MV-4-11 (cell line): ENCODE measurements at regions not wholly inside any gene's neighbourhood (a gene's known extent, or its start where the extent isn't known, plus 50 kb on each side); places are given as distances from the start of the nearest gene placed in this dataset.

Source experiments
- DNase-seq: peaks from one replicate; lab custom pipeline; 2025; lab: John Stamatoyannopoulos, UW

- no peak for DNase-seq
Measured at GRCh38 chr16:85458968-85459367, 154.2 kb upstream of the GSE1 start.

- no peak for DNase-seq
Measured at GRCh38 chr16:85459529-85460251, 153.4 kb upstream of the GSE1 start.

- DNase-seq, result no peak
Measured at GRCh38 chr16:85460252-85461021, 152.7 kb upstream of the GSE1 start.

- peak; percentile 59 for DNase-seq
Measured at GRCh38 chr16:85461022-85461813, 151.9 kb upstream of the GSE1 start.

GRCh38 chr16:85461814-85462713 lies 151.1 kb upstream of the GSE1 start:
- DNase-seq, result peak; percentile 55

GRCh38 chr16:85462714-85463611 lies 150.2 kb upstream of the GSE1 start:
- no peak for DNase-seq

GRCh38 chr16:85463672-85464382 lies 149.3 kb upstream of the GSE1 start:
- DNase-seq, result no peak

- DNase-seq, result no peak
Measured at GRCh38 chr16:85464383-85465305, 148.5 kb upstream of the GSE1 start.

GRCh38 chr16:85465328-85466303 lies 147.5 kb upstream of the GSE1 start:
- DNase-seq, result no peak

- DNase-seq, result no peak
Measured at GRCh38 chr16:85466304-85466700, 146.8 kb upstream of the GSE1 start.

GRCh38 chr16:85466989-85467388 lies 146.1 kb upstream of the GSE1 start:
- no peak for DNase-seq

- no peak for DNase-seq
Measured at GRCh38 chr16:85469929-85470590, 143.1 kb upstream of the GSE1 start.

GRCh38 chr16:85470873-85471272 lies 142.2 kb upstream of the GSE1 start:
- DNase-seq, result no peak

GRCh38 chr16:85471469-85472431 lies 141.4 kb upstream of the GSE1 start:
- DNase-seq, result no peak

- DNase-seq, result no peak
Measured at GRCh38 chr16:85472514-85472913, 140.6 kb upstream of the GSE1 start.

- DNase-seq, result no peak
Measured at GRCh38 chr16:85473323-85473722, 139.8 kb upstream of the GSE1 start.
